SIG-M5 treated with dmso at 0.1 percent for 504 hours (cell line): ENCODE measurements at regions not wholly inside any gene's neighbourhood (a gene's known extent, or its start where the extent isn't known, plus 50 kb on each side); places are given as distances from the start of the nearest gene placed in this dataset.
"Not testable (repeated sequence)": the region's sequence is repeated elsewhere in the genome, so short reads cannot be mapped to it uniquely, and the experiment has no call there.

Experiments
- DNase-seq: peaks from one replicate; lab custom pipeline; 2025; ENCODE audit not compliant: unreplicated experiment; lab: John Stamatoyannopoulos, UW

- not testable (repeated sequence) for DNase-seq
Measured at GRCh38 chr2:87075054-87075790, 53.6 kb upstream of the PLGLB1 start.

GRCh38 chr2:87075791-87076252 is 54.2 kb upstream of the PLGLB1 start:
- DNase-seq: not testable (repeated sequence)

- DNase-seq: not testable (repeated sequence)
Measured at GRCh38 chr2:87076253-87077123, 54.8 kb upstream of the PLGLB1 start.

GRCh38 chr2:87077124-87077446 is 55.4 kb upstream of the PLGLB1 start:
- DNase-seq: not testable (repeated sequence)

GRCh38 chr2:87081727-87082126 is 60.1 kb upstream of the PLGLB1 start:
- not testable (repeated sequence) for DNase-seq

GRCh38 chr2:87088079-87088478 is 66.4 kb upstream of the PLGLB1 start:
- not testable (repeated sequence) for DNase-seq

GRCh38 chr2:87089401-87089800 is 67.8 kb upstream of the PLGLB1 start:
- DNase-seq: not testable (repeated sequence)

- not testable (repeated sequence) for DNase-seq
Measured at GRCh38 chr2:87093252-87093651, 71.6 kb upstream of the PLGLB1 start.

GRCh38 chr2:87093937-87094529 is 72.4 kb upstream of the PLGLB1 start:
- not testable (repeated sequence) for DNase-seq

- DNase-seq: not testable (repeated sequence)
Measured at GRCh38 chr2:87095804-87096203, 74.2 kb upstream of the PLGLB1 start.

- not testable (repeated sequence) for DNase-seq
Measured at GRCh38 chr2:87128761-87129553, 107.3 kb upstream of the PLGLB1 start.

GRCh38 chr2:87132577-87132976 is 110.9 kb upstream of the PLGLB1 start:
- DNase-seq: not testable (repeated sequence)

GRCh38 chr2:87151835-87152493 is 130.3 kb upstream of the PLGLB1 start:
- DNase-seq: not testable (repeated sequence)

GRCh38 chr2:87174454-87174853 is 152.8 kb upstream of the PLGLB1 start:
- not testable (repeated sequence) for DNase-seq

- not testable (repeated sequence) for DNase-seq
Measured at GRCh38 chr2:87183373-87183772, 161.7 kb upstream of the PLGLB1 start.

GRCh38 chr2:87184260-87184659 is 162.6 kb upstream of the PLGLB1 start:
- DNase-seq: not testable (repeated sequence)

- not testable (repeated sequence) for DNase-seq
Measured at GRCh38 chr2:87189214-87189613, 167.6 kb upstream of the PLGLB1 start.

- DNase-seq: peak; percentile 17
Measured at GRCh38 chr2:87193336-87193735, 171.7 kb upstream of the PLGLB1 start.

GRCh38 chr2:87194254-87194999 is 172.8 kb upstream of the PLGLB1 start:
- DNase-seq: not testable (repeated sequence)
